Stimulated activated CD4-positive, alpha-beta T cell treated with anti-CD3 and anti-CD28 coated beads, Interleukin-1b, Interleukin-23, amount 100 ng/mL, for 48 hours (primary cell): ENCODE measurements at regions not wholly inside any gene's neighbourhood (a gene's known extent, or its start where the extent isn't known, plus 50 kb on each side); places are given as distances from the start of the nearest gene placed in this dataset.

ENCODE experiments used
- DNase-seq: peaks from one replicate; pipeline ENCODE4 v3.0.0-alpha.2; 2020

GRCh38 chr2:20562540-20563225, 88.2 kb downstream of the HS1BP3 start:
- DNase-seq = no peak

GRCh38 chr2:20563251-20563650, 87.6 kb downstream of the HS1BP3 start:
- no peak for DNase-seq

GRCh38 chr2:20563833-20564232, 87.1 kb downstream of the HS1BP3 start:
- no peak for DNase-seq

- DNase-seq = no peak
Measured at GRCh38 chr2:20565101-20565622, 85.7 kb downstream of the HS1BP3 start.

GRCh38 chr2:20565623-20566236, 85.2 kb downstream of the HS1BP3 start:
- DNase-seq = no peak

- DNase-seq = no peak
Measured at GRCh38 chr2:20566331-20566730, 84.6 kb downstream of the HS1BP3 start.

GRCh38 chr2:20567159-20567925, 83.6 kb downstream of the HS1BP3 start:
- DNase-seq = no peak
